Ovary (tissue), 3 donors: ENCODE measurements at regions not wholly inside any gene's neighbourhood (a gene's known extent, or its start where the extent isn't known, plus 50 kb on each side); places are given as distances from the start of the nearest gene placed in this dataset.

Experiments used
- CTCF ChIP-seq, 3 donors: fragments of 450-650 bp in 2 of 3; fragments of 200-600 bp in 1 of 3; IDR thresholded peaks; one replicate each; pipeline versions ENCODE4 v1.5.1 to v1.8.0; 2016 to 2022; ENCODE audit warnings: antibody characterized with exemption in 3 of 3, mild to moderate bottlenecking in 1 of 3
- POLR2A ChIP-seq: fragments of 450-650 bp; IDR thresholded peaks from one replicate; pipeline ENCODE4 v1.6.1; 2017; ENCODE audit warnings: antibody characterized with exemption, mild to moderate bottlenecking, moderate library complexity
- donor health status: DM: no; HTN: no; CAD: no.

GRCh38 chr7:142616121-142616643 is 133.1 kb upstream of the PRSS1 start:
- no peak for TF ChIP-seq CTCF (IDR thresholded peaks at IDR 0.05)
- TF ChIP-seq POLR2A: no peak
